GM21528 (cell line): ENCODE measurements at regions not wholly inside any gene's neighbourhood (a gene's known extent, or its start where the extent isn't known, plus 50 kb on each side); places are given as distances from the start of the nearest gene placed in this dataset.

Experiments
- ATAC-seq: cut with Tn5 transposase; IDR thresholded peaks from one replicate; pipeline ENCODE4 v1.9.1; 2021; ENCODE audit warnings: mild to moderate bottlenecking, moderate library complexity; ENCODE audit not compliant: unreplicated experiment, low FRiP score

DNA sequence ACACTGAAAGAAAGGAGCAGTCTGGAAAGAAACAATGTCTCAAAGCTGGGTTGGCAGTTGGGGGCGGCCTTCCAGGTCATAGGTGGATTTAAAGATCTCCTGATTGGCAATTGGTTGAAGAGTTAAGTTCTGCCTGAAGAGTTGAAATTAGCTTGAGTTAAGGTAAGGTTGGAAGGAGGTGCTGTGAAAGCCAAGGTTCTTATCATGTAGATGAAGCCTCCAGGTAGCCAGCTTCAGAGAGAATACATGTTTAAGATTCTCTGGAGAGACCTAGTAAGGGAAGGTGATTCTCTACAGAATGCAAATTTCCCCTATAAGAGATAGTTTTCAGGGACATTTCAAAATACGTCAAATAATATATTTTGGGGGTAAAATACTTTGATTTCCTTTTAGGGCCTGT is 387.1 kb downstream of the TMEM232 start:
- ATAC-seq, result no peak

DNA sequence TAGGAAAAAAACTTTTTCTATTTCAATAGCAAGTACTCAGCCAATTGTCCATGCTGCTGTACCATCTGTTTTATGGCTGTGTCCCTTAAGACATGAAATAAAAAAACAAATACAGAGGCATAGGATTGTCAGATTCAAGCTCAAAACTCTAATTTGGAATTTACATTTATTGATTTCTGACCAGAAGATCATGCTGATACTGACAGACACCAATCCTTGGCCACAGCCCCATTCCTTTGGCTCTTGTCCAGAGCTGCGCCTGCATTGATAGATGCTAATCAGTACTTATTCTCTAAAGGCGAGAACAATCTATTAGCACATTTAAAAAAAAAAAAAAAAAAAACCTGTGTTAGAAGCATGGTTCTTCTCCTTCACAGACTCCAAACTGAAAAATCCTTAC is 384.6 kb downstream of the TMEM232 start:
- no peak for ATAC-seq

DNA sequence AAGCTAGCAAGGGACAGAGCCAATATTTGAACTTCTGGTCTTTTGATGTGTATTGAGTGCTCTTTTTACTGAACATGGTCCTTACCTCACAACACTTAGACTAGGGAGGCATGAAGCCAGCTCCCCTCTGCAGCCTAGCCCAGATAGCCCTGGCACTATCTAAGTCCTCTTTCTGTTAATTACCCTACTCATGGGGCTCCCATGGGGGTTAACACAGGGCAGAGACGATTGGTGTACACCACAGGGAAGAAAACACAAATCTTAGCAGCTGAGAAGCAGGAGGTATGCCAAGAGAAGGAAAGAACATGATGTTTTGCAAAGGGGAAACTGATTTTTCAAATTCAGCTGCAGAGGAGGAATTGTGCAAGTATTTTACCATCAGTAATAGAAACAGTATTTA is 383.8 kb downstream of the TMEM232 start:
- ATAC-seq, result no peak

DNA sequence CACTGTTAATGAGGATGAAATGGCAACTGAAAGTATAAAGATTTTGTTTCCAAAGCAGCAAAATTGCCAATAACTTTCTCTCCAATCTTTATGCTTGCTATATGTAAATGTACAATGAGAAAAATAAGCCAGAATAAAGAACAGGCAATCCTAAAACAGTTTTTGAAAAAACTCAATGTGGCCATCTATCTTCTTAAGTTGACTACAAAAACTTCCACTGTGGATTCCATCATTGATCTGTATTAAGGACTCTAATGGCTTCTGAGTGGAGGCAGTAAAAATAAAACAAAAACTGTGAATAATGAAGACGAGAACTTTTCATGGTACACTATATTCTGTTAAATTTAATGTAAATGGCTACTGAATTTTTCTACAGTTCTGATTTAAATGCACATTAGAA is 382.9 kb downstream of the TMEM232 start:
- ATAC-seq, result no peak

DNA sequence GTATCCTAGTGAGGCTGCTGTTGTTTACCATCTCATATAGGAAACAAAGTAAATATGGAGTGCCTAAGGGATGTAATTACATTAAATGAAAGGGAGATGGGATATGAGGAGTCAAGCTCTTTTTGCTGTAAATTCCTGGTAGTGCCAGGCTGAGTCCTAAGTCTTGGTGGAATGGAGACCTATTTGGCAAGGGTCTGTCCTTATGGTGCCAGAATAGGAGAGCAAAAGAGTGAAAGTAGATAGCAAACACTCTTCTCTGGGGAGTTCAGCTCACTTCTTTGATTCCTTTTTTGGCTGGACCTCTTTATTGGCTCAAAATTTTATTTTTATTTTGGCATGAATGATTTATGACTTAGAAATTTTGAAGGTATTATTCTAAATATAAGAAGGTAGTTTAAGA is 380.8 kb downstream of the TMEM232 start:
- no peak for ATAC-seq

DNA sequence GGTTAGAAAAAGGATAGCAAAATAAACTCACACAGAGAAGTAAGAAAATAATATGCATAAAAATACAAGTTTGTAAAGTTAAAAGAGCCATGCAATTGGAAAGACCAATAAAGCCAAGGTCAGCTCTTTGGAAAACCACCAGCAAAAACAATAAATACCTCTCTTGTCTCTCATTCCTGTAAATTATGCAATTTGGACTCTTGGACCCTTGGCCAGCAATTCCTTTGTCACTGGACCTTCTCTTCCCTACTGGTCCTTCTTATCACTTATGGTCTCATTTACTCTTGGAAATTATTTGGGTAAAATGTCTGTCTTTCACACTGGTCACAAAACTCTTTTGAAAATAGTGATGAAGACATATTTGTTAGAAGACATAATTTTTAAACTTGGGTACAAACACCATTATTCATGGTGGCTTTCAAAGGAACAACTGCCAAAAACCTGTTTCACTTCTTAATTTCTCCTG is 379.5 kb downstream of the TMEM232 start:
- ATAC-seq, result no peak

DNA sequence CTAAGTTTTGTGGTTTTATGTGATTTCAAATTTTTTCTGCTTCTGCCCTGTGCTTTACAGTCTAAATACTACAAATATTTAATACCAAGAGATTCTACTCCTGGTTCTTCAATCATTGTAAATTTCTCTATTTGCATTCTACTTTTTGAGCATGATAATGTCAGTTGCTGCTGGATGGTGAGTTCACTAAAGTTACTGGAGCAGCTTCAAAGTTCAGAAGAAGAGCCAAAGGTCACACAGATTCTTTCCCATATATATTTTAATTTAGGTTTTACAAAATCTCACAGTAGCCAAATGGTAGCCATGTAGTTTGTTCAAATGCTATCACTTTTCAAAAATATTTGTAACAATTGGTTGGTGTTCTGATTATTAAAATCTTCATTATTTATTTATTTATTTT is 378.7 kb downstream of the TMEM232 start:
- ATAC-seq, result no peak

DNA sequence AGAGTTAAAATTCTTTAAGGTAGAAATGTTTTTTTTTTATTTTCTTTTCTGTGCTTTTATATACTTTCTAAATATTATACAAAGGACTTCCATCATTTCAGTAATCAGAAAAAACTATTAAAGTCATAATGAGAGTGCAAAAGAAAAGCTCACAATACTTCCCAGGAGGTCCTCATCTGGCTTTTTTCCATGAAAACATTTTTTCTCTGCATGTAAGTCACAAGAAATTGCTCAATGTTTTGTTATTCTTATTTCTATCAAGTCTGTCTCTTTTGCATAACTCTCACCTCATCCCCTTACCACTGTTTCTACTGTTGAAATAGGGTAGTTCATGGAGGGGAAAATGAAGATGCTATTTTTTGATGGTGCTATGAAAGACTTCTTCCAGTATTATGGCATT is 375.0 kb downstream of the TMEM232 start:
- ATAC-seq, result no peak

DNA sequence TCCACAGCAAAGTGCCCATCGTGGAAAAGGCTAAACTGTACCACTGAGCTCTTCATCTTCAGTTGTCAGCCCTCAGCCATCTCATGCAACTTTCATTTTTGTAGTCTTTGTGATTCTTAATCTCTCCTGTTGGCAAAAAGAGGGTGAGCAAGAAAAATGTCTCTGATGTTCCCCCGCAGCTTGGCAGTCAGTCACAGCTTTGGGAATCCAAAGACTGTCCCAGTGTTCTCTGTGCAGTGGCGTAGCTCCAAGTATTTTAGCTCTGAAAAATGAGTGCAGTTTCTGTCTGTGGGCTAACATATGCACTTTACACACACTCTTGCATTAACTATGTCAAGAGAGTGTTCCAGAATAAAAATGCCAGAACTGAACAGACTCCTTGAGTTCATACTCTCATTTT is 372.2 kb downstream of the TMEM232 start:
- ATAC-seq, result no peak

DNA sequence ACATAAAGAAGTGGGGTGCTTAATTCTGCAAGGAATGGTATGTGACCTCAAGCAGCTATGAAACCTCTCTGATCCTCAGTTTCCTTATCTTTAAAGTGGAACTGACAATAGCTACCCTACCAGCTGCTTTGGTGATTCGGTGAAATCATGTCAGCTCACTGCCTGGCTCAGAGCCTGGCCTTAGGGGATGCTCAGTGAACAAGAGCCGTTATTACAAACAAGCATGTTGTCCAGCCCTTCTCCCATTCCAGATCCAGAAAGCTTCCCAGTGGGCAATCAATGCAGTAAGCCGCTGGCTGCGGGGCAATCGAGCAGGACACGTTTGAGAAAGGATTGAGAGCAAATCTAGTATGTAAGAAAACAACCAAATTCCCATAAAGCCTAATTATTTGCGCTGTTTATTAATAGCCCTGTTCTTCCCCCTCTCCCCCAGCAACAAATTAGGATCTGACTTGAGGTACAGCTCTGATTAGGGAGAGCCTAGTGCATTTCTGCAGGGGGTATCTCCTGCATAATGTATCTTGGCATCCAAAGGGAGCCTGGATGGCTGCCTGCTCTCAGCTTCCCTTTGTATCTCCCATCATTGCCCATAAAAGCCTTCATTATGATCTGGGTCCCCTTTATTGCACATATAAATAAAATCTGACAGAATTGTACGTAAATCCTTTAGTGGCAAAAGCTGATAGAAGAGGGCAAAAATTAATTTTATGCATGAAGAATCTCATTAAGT is 371.4 kb downstream of the TMEM232 start:
- ATAC-seq, result no peak

DNA sequence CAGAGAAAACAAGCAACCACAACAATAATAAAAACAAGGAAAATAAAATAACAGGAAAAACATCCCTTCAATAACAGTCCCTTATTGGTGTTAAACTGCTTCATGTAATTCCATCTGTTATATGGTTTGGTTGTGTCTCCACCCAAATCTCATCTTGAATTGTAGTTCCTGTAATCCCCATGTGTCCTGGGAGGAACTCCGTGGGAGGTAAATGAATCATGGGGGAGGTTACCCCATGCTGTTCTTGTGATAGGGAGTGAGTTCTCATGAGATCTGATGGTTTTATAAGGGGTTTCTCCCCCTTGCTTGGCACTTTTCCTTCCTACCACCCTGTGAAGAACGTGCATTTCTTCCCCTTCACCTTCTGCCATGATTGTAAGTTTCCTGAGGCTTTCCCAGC is 369.8 kb downstream of the TMEM232 start:
- ATAC-seq, result no peak

DNA sequence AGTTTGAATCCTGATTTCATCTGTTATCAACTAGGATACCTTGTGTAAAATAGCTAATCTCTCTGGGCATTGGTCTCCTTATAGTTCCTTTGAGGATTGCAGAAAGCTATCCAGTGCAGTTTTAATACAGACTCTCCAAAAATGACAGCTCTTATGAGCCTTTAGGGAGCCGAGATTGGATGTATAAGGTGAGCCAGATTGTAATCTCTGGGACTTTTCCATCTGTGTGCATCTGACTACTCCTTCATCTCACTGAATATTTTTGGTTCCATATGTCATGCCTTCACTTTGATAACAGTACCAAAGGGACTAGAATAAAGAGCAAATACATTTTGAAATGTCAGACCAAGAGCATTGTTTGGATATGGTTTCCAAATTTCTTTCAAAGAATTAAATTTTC is 367.2 kb downstream of the TMEM232 start:
- no peak for ATAC-seq

DNA sequence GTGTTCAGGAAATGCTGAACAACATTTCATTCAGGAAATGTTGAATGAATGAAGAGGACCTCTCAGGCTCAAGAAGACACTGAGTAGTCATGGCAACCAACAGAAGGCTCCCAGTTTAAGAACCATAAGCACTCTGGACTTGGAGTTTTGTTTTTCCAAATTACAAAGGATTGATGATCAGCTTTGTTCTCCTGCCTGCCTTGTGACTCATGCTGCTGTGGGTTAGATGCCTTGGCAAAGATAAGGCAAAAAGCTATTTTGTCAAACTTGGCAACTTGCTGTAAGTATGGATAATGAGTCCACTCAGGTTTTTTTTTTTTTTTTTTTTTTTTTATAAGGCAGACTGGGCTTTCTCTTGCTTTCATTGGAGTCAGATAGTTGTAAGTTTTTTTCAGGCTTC is 365.0 kb downstream of the TMEM232 start:
- no peak for ATAC-seq

DNA sequence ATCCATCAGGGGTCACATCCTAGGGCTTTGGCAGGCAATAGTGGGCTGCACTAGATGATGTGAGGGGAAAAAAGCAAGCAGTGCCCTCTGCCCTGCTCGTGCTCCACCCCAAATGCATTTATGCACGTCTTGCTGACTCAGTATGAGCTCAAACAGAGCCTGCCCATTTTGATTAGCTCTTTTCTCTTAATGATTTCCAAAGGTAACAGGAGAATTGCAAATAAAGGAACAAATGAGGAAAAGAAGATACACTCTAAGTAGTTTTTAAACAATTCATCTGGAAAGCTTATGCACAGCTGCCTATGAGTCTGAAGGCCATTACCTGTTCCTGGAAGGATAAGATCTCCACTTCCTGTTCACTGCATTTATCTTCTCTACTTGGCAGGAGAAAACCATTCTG is 364.2 kb downstream of the TMEM232 start:
- no peak for ATAC-seq

DNA sequence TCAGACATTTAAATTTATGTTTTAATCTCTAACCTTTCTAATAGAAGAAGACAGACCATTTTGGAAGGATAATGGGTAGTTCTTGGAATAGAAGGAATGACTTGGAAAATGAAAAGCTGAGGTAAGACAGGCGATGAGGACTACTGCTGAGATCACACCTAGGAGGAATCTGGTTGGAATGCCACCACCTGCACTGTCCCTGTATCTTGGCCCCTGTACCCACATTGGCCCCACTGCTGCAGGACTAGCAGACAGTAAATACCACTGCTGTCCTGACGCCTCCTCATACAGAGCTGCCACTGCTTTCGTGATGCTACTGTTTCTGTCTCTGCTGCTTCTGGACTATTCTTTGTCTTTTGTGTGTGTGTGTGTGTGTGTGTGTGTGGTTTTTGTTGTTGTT is 359.8 kb downstream of the TMEM232 start:
- ATAC-seq, result no peak
